EH (cell line): ENCODE measurements at regions not wholly inside any gene's neighbourhood (a gene's known extent, or its start where the extent isn't known, plus 50 kb on each side); places are given as distances from the start of the nearest gene placed in this dataset.
"Not testable (repeated sequence)": the region's sequence is repeated elsewhere in the genome, so short reads cannot be mapped to it uniquely, and the experiment has no call there.

Source experiments
- DNase-seq: peaks from one replicate; pipeline ENCODE4 v3.0.0-alpha.2; 2015; ENCODE audit warnings: low read depth

DNA sequence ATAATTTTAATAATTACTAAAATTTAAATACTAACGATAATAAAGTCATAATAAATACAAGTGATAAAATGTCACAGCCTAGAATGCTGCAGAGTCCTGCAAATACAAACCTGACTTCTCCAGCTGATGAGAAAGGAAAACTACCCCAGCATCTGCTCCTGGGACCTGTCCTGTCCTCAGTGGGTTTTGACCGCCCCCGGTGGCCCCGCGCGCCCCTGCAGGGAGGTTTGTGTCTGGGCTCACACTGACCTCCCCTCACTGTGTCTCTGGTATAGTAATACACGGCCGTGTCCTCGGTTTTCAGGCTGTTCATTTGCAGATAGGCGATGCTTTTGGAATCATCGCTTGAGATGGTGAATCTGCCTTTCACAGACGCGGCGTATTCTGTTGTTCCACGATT lies 1139.4 kb downstream of the TMEM121 start:
- no peak for DNase-seq

DNA sequence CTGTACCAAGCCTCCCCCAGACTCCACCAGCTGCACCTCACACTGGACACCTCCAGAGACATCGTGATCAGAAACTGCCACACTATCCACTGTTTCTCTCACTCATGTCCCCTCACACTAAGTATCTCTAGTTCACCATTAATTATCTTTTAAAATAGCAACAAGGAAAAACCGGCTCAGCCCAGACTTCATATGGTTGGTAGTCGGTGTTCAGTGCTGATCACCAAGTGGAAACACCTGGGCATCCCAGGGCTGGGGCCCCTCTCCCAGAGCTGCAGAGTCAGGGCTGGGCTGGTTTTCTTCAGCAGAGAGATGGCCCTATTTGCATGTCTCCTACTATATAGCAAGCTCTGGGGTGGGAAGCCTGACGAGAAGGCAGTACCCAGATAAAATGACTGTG lies 1140.0 kb downstream of the TMEM121 start:
- DNase-seq: no peak

GRCh38 chr14:106670011-106670410 lies 1143.6 kb downstream of the TMEM121 start:
- no peak for DNase-seq

- not testable (repeated sequence) for DNase-seq
Observed at GRCh38 chr14:106674093-106674492, 1147.7 kb downstream of the TMEM121 start.

- DNase-seq: not testable (repeated sequence)
Observed at GRCh38 chr14:106674509-106675125, 1148.2 kb downstream of the TMEM121 start.

DNA sequence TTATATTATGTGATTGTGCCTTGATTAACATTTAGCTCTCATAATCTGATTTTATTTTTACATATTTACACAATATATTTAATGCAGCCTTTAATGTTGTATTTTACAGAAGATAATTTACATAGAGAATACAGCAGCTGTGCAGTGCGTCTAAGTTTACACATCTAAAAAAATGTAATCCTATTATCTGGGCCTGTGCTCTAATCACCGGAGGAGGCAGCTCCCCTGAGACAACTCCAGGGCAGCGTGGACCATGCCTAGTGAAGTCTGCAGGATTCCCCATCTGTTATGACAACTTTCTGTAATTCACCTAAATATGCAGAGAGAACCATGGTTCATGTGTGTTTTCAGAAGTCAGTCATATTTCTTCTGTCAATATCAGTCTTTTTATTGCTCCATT lies 1149.3 kb downstream of the TMEM121 start:
- not testable (repeated sequence) for DNase-seq

GRCh38 chr14:106679776-106680175 lies 1153.4 kb downstream of the TMEM121 start:
- DNase-seq: no peak

- no peak for DNase-seq
Observed at GRCh38 chr14:106681161-106681560, 1154.8 kb downstream of the TMEM121 start.

GRCh38 chr14:106681568-106681967 lies 1155.2 kb downstream of the TMEM121 start:
- DNase-seq: no peak

GRCh38 chr14:106683631-106684030 lies 1157.2 kb downstream of the TMEM121 start:
- DNase-seq: no peak

DNA sequence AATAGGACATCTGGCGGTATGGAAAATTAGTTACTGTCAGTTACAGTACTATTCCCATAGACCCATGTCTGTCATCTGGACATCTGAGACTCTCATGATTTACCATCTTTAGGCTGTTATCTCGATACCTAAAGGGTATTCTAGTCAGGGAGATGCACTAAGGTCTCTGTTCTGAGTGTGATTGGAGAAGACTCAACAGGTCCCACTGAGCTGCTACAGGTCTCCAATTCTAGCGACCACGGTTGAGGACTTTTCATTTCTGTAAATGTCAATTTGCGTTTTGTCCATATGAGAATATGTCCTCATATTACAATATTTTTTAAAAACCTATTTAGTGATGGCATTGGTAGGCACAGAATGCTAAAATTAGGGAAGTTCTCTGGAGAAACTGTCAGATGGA lies 1160.2 kb downstream of the TMEM121 start:
- DNase-seq: no peak

- no peak for DNase-seq
Observed at GRCh38 chr14:106690333-106690891, 1164.0 kb downstream of the TMEM121 start.

DNA sequence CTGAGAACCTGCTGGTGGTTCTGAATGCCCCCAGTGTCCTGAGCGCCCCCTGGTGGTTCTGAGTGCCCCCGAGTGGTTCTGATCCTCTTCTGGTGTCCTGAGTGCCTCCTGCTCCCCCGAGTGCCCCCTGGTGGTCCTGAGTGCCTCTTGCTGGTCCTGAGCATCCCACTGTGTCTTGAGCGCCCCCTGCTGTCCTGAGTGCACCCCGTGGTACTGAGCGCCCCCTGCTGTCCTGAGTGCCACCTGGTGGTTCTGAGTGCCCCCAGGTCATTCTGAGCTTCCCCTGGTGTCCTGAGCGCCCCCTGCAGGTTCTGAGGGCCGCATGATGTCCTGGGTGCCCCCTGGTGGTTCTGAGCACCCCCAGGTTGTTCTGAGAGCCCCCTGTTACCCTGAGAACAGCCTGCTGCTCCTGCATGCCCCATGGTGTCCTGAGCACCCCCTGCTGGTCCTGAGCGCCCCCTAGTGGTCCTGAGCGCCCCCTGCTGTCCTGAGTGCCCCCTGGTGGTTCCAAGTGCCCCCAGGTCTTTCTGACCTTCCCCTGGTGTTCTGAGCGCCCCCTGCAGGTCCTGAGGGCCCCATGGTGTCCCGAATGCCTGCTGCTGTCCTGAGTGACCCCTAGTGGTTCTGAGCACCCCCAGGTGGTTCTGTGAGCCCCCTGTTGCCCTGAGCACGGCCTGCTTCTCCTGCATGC lies 1165.4 kb downstream of the TMEM121 start:
- no peak for DNase-seq

GRCh38 chr14:106694638-106695393 lies 1168.4 kb downstream of the TMEM121 start:
- DNase-seq: no peak

- not testable (repeated sequence) for DNase-seq
Observed at GRCh38 chr14:106698620-106699267, 1172.4 kb downstream of the TMEM121 start.

- not testable (repeated sequence) for DNase-seq
Observed at GRCh38 chr14:106703651-106704050, 1177.3 kb downstream of the TMEM121 start.

DNA sequence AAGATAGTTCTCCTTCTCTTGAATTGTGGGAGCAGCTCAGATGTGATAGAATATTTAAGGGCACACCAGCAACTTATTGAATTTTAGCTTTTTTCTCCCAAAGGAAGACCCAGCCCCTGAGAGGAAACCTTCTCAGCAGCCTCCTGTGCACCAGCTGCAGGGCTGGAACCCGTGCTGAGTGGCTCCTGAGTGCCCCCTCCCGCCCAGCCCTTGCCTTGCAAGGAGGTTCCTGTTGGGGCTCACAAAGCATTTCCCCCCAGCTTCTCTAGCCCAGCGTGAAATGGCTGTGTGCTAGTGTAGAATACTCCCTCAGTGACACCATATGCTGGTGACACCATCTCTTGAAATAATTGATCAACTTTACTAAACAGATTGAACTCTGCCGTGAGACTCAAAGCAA lies 1180.1 kb downstream of the TMEM121 start:
- DNase-seq: not testable (repeated sequence)

DNA sequence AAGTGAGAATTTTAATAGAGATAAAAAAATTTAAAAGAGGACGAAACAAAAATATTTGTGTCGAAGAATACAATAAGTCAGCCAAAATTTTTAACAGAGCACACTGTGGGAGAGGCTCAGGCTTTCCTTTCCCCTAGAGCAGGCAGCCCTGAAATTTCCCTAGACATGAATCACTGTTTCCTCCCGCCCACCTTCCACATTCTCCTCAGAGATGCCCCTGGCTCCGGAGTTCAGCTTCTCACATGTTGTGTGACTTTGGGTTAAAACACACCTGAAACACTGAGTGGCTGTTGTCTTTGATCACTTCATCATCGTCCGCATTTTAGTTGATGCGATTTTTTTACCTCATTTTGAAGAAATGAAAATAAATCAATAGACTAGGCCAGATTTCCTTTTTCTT lies 1183.8 kb downstream of the TMEM121 start:
- DNase-seq: not testable (repeated sequence)

GRCh38 chr14:106712513-106712912 lies 1186.1 kb downstream of the TMEM121 start:
- not testable (repeated sequence) for DNase-seq

GRCh38 chr14:106714446-106715428 lies 1188.4 kb downstream of the TMEM121 start:
- DNase-seq: not testable (repeated sequence)

DNA sequence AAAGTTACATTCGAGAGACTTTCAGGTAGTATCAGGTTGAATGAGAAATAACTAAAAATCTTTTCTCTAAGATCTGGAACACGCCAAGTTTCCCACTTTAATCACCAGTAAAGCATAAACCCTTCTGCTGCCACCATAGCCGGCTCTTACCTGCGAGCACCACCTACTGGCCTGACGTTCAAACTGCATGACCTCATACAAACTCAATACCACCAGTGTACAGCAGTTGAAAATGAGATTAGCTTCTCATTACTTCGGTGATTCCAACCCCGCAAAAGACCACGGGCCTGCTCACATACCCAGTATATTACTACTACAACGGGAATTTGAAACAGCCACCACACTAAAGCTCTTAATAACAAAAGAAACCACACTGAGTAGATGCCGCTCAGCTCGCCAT lies 1191.2 kb downstream of the TMEM121 start:
- DNase-seq: not testable (repeated sequence)
